ENCODE measurements at regions not wholly inside any gene's neighbourhood (a gene's known extent, or its start where the extent isn't known, plus 50 kb on each side); places are given as distances from the start of the nearest gene placed in this dataset.

GRCh38 chr9:13901176-13901575 lies 412.8 kb downstream of the NFIB start:
- DNase-seq (ENCODE audit: low spot score) = no peak
- Histone ChIP-seq H3K4me2 (ENCODE audit: low read length) (no peak overlapping the region), H3K27ac (ENCODE audit: low read depth, low read length, poor library complexity, severe bottlenecking) (no peak overlapping the region), H3K36me3 (ENCODE audit: insufficient read depth, low read length) (no peaks in the 10 kb centered on the region), H3K9me3 (ENCODE audit: low read length) (0 out of 2 replicates have a peak, but pooled peaks cover 2% of the 10 kb centered on the region), H3K4me1 (ENCODE audit: insufficient read depth, low read length, poor library complexity, severe bottlenecking) (no peaks in the 10 kb centered on the region), H2AFZ (ENCODE audit: low read length) (no peak overlapping the region), H3K4me3 (ENCODE audit: low read depth, low read length, poor library complexity, severe bottlenecking) (no peak overlapping the region), H3K9me2 (ENCODE audit: insufficient read depth, low read length) (no peaks in the 10 kb centered on the region), H4K20me1 (ENCODE audit: insufficient read depth, low read length) (no peaks in the 10 kb centered on the region), H3K79me2 (ENCODE audit: insufficient read depth, low read depth, low read length) (no peaks in the 10 kb centered on the region)
- TF ChIP-seq CTCF (conservative IDR thresholded peaks at IDR 0.05; ENCODE audit: low read length) (no peak), EZH2phosphoT487 (IDR thresholded peaks at IDR 0.05; ENCODE audit: borderline replicate concordance, low read depth, low read length) (no peak)
- intact Hi-C loops (cut with micrococcal nuclease; ENCODE audit: unreplicated experiment) = no loop called here
- POLR2A ChIA-PET = no interaction called here
- no TSS peak for BruUV-seq (replicated peaks)
- CTCF ChIA-PET (ENCODE audit: unreplicated experiment) = no interaction called here

- H3K4me1 ChIP-seq (ENCODE audit: insufficient read depth, low read length, poor library complexity, severe bottlenecking) = no peaks in the 10 kb centered on the region
- POLR2A ChIA-PET = no interaction called here
- TF ChIP-seq CTCF (conservative IDR thresholded peaks at IDR 0.05; ENCODE audit: low read length) = no peak
- no peak for TF ChIP-seq EZH2phosphoT487 (IDR thresholded peaks at IDR 0.05; ENCODE audit: borderline replicate concordance, low read depth, low read length)
- H3K9me2 ChIP-seq (ENCODE audit: insufficient read depth, low read length) = no peaks in the 10 kb centered on the region
- H3K4me3 ChIP-seq (ENCODE audit: low read depth, low read length, poor library complexity, severe bottlenecking) = no peak overlapping the region
- no peaks in the 10 kb centered on the region for H4K20me1 ChIP-seq (ENCODE audit: insufficient read depth, low read length)
- intact Hi-C loops (cut with micrococcal nuclease; ENCODE audit: unreplicated experiment) = no loop called here
- no peaks in the 10 kb centered on the region for H3K79me2 ChIP-seq (ENCODE audit: insufficient read depth, low read depth, low read length)
- no peak overlapping the region for H3K4me2 ChIP-seq (ENCODE audit: low read length)
- no peaks in the 10 kb centered on the region for H3K36me3 ChIP-seq (ENCODE audit: insufficient read depth, low read length)
- no peaks in the 10 kb centered on the region for H3K9me3 ChIP-seq (ENCODE audit: low read length)
- H3K27ac ChIP-seq (ENCODE audit: low read depth, low read length, poor library complexity, severe bottlenecking) = no peak overlapping the region
- BruUV-seq (replicated peaks) = no TSS peak
- DNase-seq (ENCODE audit: low spot score) = no peak
- H2AFZ ChIP-seq (ENCODE audit: low read length) = no peak overlapping the region
- CTCF ChIA-PET (ENCODE audit: unreplicated experiment) = no interaction called here
These were observed 413.5 kb downstream of the NFIB start for GRCh38 chr9:13900449-13900848.

GRCh38 chr9:13899924-13900323 lies 414.0 kb downstream of the NFIB start:
- Histone ChIP-seq H4K20me1 (ENCODE audit: insufficient read depth, low read length) (no peaks in the 10 kb centered on the region), H3K4me1 (ENCODE audit: insufficient read depth, low read length, poor library complexity, severe bottlenecking) (no peaks in the 10 kb centered on the region), H3K9me3 (ENCODE audit: low read length) (no peaks in the 10 kb centered on the region), H3K36me3 (ENCODE audit: insufficient read depth, low read length) (no peaks in the 10 kb centered on the region), H3K79me2 (ENCODE audit: insufficient read depth, low read depth, low read length) (no peaks in the 10 kb centered on the region), H3K27ac (ENCODE audit: low read depth, low read length, poor library complexity, severe bottlenecking) (no peak overlapping the region), H3K4me3 (ENCODE audit: low read depth, low read length, poor library complexity, severe bottlenecking) (no peak overlapping the region), H3K9me2 (ENCODE audit: insufficient read depth, low read length) (no peaks in the 10 kb centered on the region), H2AFZ (ENCODE audit: low read length) (no peak overlapping the region), H3K4me2 (ENCODE audit: low read length) (no peak overlapping the region)
- intact Hi-C loops (cut with micrococcal nuclease; ENCODE audit: unreplicated experiment) = no loop called here
- POLR2A ChIA-PET = no interaction called here
- no TSS peak for BruUV-seq (replicated peaks)
- TF ChIP-seq CTCF (conservative IDR thresholded peaks at IDR 0.05; ENCODE audit: low read length) (no peak), EZH2phosphoT487 (IDR thresholded peaks at IDR 0.05; ENCODE audit: borderline replicate concordance, low read depth, low read length) (no peak)
- DNase-seq (ENCODE audit: low spot score) = no peak
- CTCF ChIA-PET (ENCODE audit: unreplicated experiment) = no interaction called here

All from OCI-LY7 (cell line).